AG04449 (cell line): ENCODE measurements at regions not wholly inside any gene's neighbourhood (a gene's known extent, or its start where the extent isn't known, plus 50 kb on each side); places are given as distances from the start of the nearest gene placed in this dataset.

ENCODE experiments used
- CTCF ChIA-PET: fragments of 350-600 bp; formaldehyde crosslinking; extraction: SDS; loops from one replicate; lab custom pipeline; 2021; ENCODE audit warnings: antibody characterized with exemption; lab: Yijun Ruan, JAX
- POLR2A ChIA-PET: fragments of 400-600, 350-600 bp; formaldehyde crosslinking; extraction: SDS; loops from one replicate; lab custom pipeline; 2020; ENCODE audit warnings: antibody characterized with exemption, inconsistent platforms; lab: Yijun Ruan, JAX
- DNase-seq: peaks from one replicate; pipeline ENCODE4 v3.0.0-alpha.2; 2010; ENCODE audit warnings: low read depth, low spot score
- H3K4me3 ChIP-seq: 2 replicates; pipeline ENCODE4 v1.5.1; 2011; ENCODE audit warnings: low read depth, mild to moderate bottlenecking, control low read depth, low read length
- TF ChIP-seq, protein P1 (sequence below): IDR thresholded peaks from one replicate; pipeline ENCODE4 v1.5.1; 2011; ENCODE audit warnings: mild to moderate bottlenecking, moderate library complexity, low read length, control low read depth, inconsistent platforms; ENCODE audit not compliant: insufficient read depth; ENCODE audit errors: missing control alignments

DNA sequence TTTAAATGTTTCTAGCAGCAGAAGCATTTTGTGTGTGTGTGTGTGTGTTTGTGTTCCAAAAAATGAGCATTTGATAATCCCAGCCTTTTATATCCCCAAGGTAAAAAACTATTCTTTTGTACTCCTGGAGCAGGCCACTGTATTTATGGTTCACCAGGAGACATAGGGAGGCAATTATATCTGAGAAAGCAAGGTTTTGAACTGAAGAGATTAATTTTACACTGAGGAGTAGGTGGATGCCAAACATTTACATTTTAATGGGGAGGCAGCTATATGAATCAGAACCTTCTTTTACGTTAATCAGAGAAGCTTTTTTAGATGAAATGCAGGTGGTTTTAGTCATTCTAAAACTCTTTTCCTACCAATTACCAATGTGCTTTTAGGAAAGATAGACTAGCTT, 1374.0 kb upstream of the TENM4 start:
- CTCF ChIA-PET = no interaction called here
- TF ChIP-seq, protein P1, sequence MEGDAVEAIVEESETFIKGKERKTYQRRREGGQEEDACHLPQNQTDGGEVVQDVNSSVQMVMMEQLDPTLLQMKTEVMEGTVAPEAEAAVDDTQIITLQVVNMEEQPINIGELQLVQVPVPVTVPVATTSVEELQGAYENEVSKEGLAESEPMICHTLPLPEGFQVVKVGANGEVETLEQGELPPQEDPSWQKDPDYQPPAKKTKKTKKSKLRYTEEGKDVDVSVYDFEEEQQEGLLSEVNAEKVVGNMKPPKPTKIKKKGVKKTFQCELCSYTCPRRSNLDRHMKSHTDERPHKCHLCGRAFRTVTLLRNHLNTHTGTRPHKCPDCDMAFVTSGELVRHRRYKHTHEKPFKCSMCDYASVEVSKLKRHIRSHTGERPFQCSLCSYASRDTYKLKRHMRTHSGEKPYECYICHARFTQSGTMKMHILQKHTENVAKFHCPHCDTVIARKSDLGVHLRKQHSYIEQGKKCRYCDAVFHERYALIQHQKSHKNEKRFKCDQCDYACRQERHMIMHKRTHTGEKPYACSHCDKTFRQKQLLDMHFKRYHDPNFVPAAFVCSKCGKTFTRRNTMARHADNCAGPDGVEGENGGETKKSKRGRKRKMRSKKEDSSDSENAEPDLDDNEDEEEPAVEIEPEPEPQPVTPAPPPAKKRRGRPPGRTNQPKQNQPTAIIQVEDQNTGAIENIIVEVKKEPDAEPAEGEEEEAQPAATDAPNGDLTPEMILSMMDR = no peak
- no peak for DNase-seq
- no peak overlapping the region for H3K4me3 ChIP-seq
- POLR2A ChIA-PET = no interaction called here

DNA sequence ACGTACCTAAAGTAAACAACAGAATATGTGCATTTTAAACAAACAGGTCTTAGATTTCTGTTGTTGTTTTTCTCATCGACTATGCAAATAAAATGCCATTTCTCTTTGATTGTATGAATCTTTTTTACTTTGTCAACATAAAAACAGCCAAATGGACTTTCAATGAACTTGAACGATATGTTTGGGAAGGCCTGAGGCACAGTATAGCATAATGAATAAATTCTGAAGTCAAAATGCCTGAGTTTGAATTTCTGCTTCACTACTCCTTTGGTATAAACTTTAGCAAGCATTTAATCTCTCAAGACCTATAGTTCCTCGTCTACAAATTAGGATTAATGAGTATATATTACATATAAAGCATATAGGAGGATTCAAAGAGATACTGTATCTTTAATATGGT, 1369.9 kb upstream of the TENM4 start:
- TF ChIP-seq, protein P1 = no peak
- no peak overlapping the region for H3K4me3 ChIP-seq
- DNase-seq = no peak
- CTCF ChIA-PET = no interaction called here
- POLR2A ChIA-PET = no interaction called here

DNA sequence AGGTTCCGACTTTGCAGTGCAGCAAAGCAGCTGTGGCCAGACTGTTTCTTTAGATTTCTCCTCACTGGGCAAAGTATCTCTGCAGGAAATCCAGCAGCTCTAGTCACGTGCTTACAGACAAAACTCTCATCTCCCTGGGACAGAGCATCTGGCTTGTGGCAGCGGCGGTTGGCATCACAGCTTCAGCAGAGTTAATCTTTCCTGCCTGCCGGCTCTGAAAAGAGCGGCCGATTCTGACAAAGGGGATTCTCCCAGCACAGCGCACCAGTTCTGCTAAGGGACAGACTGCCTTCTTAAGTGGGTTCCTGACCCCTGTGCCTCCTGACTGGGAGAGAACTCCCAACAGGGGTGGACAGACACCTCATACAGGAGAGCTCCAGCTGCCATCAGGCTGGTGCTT, 1357.3 kb upstream of the TENM4 start:
- CTCF ChIA-PET = no interaction called here
- H3K4me3 ChIP-seq = no peak overlapping the region
- no peak for DNase-seq
- POLR2A ChIA-PET = no interaction called here
- TF ChIP-seq, protein P1 = no peak

DNA sequence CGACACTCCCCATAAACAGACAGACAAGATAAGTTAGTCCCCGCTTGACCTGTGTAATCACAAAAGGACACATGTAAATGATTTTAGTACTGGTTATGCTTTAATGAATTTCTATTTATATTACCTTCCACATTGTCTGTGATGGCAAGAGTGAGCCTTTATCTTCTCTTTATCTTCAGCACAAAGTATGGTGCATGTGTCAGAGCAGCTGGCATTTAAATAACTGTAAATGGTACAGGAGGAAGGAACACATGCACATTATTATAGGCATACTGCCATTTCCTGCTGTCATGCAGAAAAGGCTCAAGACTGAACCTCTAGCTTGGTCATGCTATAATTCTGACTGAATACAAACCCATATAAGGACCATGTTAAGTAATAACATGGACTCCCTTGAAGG, 1342.7 kb upstream of the TENM4 start:
- no peak overlapping the region for H3K4me3 ChIP-seq
- TF ChIP-seq, protein P1 = no peak
- ChIA-PET POLR2A (no interaction called here), CTCF (no interaction called here)
- no peak for DNase-seq

DNA sequence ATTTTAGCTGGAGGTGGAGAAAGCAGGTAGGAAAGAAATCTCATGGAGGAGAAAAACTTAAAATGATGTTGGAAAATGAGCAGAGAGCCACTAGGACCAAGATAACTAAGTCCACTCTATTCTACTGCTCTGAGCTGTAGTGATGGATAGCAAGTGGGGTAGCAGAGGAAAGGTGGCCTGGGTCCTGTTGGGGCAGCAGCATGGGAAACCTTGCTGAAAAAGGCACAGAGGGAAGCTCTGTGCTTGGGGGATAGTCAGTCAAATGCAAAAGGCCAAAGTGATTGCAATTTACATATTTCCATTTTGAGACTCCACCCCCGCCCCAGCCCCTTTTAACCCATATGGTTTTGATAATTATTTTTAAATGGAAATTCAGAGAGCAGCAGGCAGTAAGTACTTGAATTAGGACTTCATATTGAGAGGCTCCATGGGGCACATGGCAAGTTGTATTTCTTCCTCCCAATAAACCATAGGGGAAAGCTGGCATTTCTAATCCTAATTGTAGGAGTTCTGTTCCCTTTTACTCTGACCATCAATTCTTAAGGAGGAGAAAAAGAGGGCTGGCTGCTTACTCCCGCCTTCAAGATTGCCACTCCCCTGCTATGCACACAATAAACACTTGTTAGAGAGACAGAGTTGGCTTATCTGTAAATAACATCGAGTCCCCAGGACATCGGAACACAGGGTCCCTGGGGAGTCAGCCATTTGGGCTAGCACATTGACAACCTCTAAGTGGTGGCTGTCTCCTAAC, 1341.5 kb upstream of the TENM4 start:
- POLR2A ChIA-PET = no interaction called here
- CTCF ChIA-PET = no interaction called here
- DNase-seq = no peak
- H3K4me3 ChIP-seq = no peak overlapping the region
- TF ChIP-seq, protein P1 = no peak

DNA sequence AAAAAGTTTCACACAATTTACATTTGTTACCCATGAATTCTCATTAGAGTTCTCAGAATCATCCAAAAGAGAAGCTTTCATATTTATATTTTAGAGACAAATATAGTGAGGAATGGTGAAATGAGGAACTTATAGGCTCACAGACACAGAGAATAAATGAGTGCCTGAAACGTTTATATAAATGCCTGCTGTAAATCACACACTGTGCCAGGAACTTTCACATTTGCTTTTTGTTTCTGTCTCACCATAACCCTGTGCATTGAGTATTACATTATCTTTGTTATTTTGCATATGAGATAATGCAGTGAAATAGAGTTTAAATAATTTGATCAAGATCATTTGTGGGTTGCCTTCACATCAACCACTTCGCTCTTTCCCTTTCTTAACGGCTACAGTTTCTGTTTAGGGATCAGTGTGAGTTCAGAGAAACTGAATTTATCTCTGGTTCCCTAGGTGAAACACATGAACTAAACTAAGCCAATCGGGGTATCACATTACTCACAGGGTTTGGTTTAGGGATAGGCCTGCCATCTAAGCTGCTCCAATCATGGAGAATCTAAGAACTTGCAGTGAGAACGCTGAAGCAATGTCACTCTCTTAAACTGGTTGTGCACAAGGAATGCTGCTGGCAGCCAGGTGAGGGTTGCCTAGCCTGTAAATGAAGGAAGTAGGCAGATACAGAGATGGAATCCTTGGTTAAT, 1339.2 kb upstream of the TENM4 start:
- no peak overlapping the region for H3K4me3 ChIP-seq
- POLR2A ChIA-PET = no interaction called here
- DNase-seq = no peak
- CTCF ChIA-PET = no interaction called here
- TF ChIP-seq, protein P1 = no peak
